ENCODE measurements at regions not wholly inside any gene's neighbourhood (a gene's known extent, or its start where the extent isn't known, plus 50 kb on each side); places are given as distances from the start of the nearest gene placed in this dataset.

- H3K36me3 ChIP-seq (ENCODE audit: control insufficient read depth, insufficient read depth, low read length), result no peaks in the 10 kb centered on the region
- no peak for TF ChIP-seq CTCF (conservative IDR thresholded peaks at IDR 0.05)
- no peaks in the 10 kb centered on the region for H3K4me1 ChIP-seq (ENCODE audit: control insufficient read depth, insufficient read depth, low read length)
- no peak for DNase-seq
- H3K27ac Mint-ChIP-seq, result no peak overlapping the region
- no peak overlapping the region for H3K4me3 ChIP-seq (ENCODE audit: low read length)
- H3K9ac ChIP-seq (ENCODE audit: extremely low read depth, low read length, poor library complexity, severe bottlenecking), result no peak overlapping the region
- no peaks in the 10 kb centered on the region for H3K9me3 Mint-ChIP-seq
- no peaks in the 10 kb centered on the region for H3K9me3 ChIP-seq (ENCODE audit: control insufficient read depth, low read length)
- WGBS, 2 experiments (ENCODE audit: insufficient coverage in 1 of 2, insufficient read length in 1 of 2), result 54 to 94% methylated on average over 3 to 5 of the region's 5 CpGs
- no peak overlapping the region for H3K27ac ChIP-seq (ENCODE audit: low read depth, low read length)
- H3K36me3 Mint-ChIP-seq (ENCODE audit: low read depth), result no peaks in the 10 kb centered on the region
- no peaks in the 10 kb centered on the region for H3K4me1 Mint-ChIP-seq
- H3K27me3 Mint-ChIP-seq (ENCODE audit: insufficient read depth), result no peaks in the 10 kb centered on the region
- no peaks in the 10 kb centered on the region for H3K27me3 ChIP-seq (ENCODE audit: control insufficient read depth, insufficient read depth, low read length, poor library complexity, severe bottlenecking)
- H3K4me3 Mint-ChIP-seq, result no peak overlapping the region
Measured at GRCh38 chr10:6642876-6643275, 62.8 kb upstream of the PRKCQ start.

GRCh38 chr10:6640433-6641040 lies 60.5 kb upstream of the PRKCQ start:
- no peak overlapping the region for H3K9ac ChIP-seq (ENCODE audit: extremely low read depth, low read length, poor library complexity, severe bottlenecking)
- no peaks in the 10 kb centered on the region for H3K27me3 ChIP-seq (ENCODE audit: control insufficient read depth, insufficient read depth, low read length, poor library complexity, severe bottlenecking)
- Mint-ChIP-seq H3K4me1 (no peaks in the 10 kb centered on the region), H3K9me3 (no peaks in the 10 kb centered on the region), H3K36me3 (ENCODE audit: low read depth) (no peaks in the 10 kb centered on the region), H3K27ac (no peak overlapping the region), H3K4me3 (no peak overlapping the region), H3K27me3 (ENCODE audit: insufficient read depth) (no peaks in the 10 kb centered on the region)
- no peak for TF ChIP-seq CTCF (conservative IDR thresholded peaks at IDR 0.05)
- H3K36me3 ChIP-seq (ENCODE audit: control insufficient read depth, insufficient read depth, low read length), result no peaks in the 10 kb centered on the region
- no peaks in the 10 kb centered on the region for H3K4me1 ChIP-seq (ENCODE audit: control insufficient read depth, insufficient read depth, low read length)
- H3K27ac ChIP-seq (ENCODE audit: low read depth, low read length), result no peak overlapping the region
- no peak for DNase-seq
- no peak overlapping the region for H3K4me3 ChIP-seq (ENCODE audit: low read length)
- H3K9me3 ChIP-seq (ENCODE audit: control insufficient read depth, low read length), result no peaks in the 10 kb centered on the region

- no peak for DNase-seq
- Mint-ChIP-seq H3K4me1 (peaks cover 2% of the 10 kb centered on the region), H3K27ac (no peak overlapping the region), H3K9me3 (peaks cover 10% of the 10 kb centered on the region), H3K27me3 (ENCODE audit: insufficient read depth) (no peaks in the 10 kb centered on the region), H3K4me3 (no peak overlapping the region), H3K36me3 (ENCODE audit: low read depth) (no peaks in the 10 kb centered on the region)
- no peak for TF ChIP-seq CTCF (conservative IDR thresholded peaks at IDR 0.05)
- H3K4me1 ChIP-seq (ENCODE audit: control insufficient read depth, insufficient read depth, low read length), result no peaks in the 10 kb centered on the region
- no peak overlapping the region for H3K4me3 ChIP-seq (ENCODE audit: low read length)
- WGBS, 2 experiments (ENCODE audit: insufficient coverage in 1 of 2, insufficient read length in 1 of 2), result 91 to 93% methylated on average over 3 to 4 of the region's 4 CpGs
- no peak overlapping the region for H3K27ac ChIP-seq (ENCODE audit: low read depth, low read length)
- H3K9me3 ChIP-seq (ENCODE audit: control insufficient read depth, low read length), result no peaks in the 10 kb centered on the region
- no peak overlapping the region for H3K9ac ChIP-seq (ENCODE audit: extremely low read depth, low read length, poor library complexity, severe bottlenecking)
- H3K36me3 ChIP-seq (ENCODE audit: control insufficient read depth, insufficient read depth, low read length), result no peaks in the 10 kb centered on the region
- H3K27me3 ChIP-seq (ENCODE audit: control insufficient read depth, insufficient read depth, low read length, poor library complexity, severe bottlenecking), result no peaks in the 10 kb centered on the region
Measured at GRCh38 chr10:6637053-6637452, 57.0 kb upstream of the PRKCQ start.

Measured in endodermal cell (in vitro differentiated cells).